Endothelial cell of umbilical vein (primary cell): ENCODE measurements at regions not wholly inside any gene's neighbourhood (a gene's known extent, or its start where the extent isn't known, plus 50 kb on each side); places are given as distances from the start of the nearest gene placed in this dataset.

Source experiments
- EZH2 ChIP-seq: IDR thresholded peaks from 2 replicates; pipeline ENCODE4 v1.6.1; 2012; ENCODE audit warnings: borderline replicate concordance, low read depth, mild to moderate bottlenecking, moderate library complexity, low read length, inconsistent platforms; ENCODE audit not compliant: severe bottlenecking
- GATA2 ChIP-seq: IDR thresholded peaks from 2 replicates; pipeline ENCODE4 v1.7.0; 2011; ENCODE audit warnings: low read depth, mild to moderate bottlenecking, moderate library complexity, mixed read lengths, low read length; ENCODE audit not compliant: insufficient read length, insufficient read depth
- JUN ChIP-seq: IDR thresholded peaks from 2 replicates; pipeline ENCODE4 v1.6.1; 2011; ENCODE audit warnings: borderline replicate concordance, low read depth; ENCODE audit not compliant: insufficient read length, insufficient read depth
- POLR2A ChIP-seq: IDR thresholded peaks from 2 replicates; pipeline ENCODE4 v1.6.1; 2012; ENCODE audit warnings: low read depth, mild to moderate bottlenecking, control low read depth, low read length
- POLR2AphosphoS5 ChIP-seq: IDR thresholded peaks from 2 replicates; pipeline ENCODE4 v1.6.1; 2012; ENCODE audit warnings: low read depth, mild to moderate bottlenecking, control low read depth, low read length, moderate library complexity; ENCODE audit not compliant: insufficient read depth
- TF ChIP-seq, protein P1 (sequence below), 2 donors: IDR thresholded peaks; 1 replicate in 1 of 2; 2 replicates in 1 of 2; pipeline ENCODE4 v1.5.1; 2011; ENCODE audit warnings: low read length in 2 of 2, mild to moderate bottlenecking in 2 of 2, moderate library complexity in 2 of 2, control low read depth in 1 of 2, inconsistent platforms in 1 of 2, low read depth in 1 of 2; ENCODE audit not compliant: insufficient read depth in 1 of 2; ENCODE audit errors: extremely low read depth in 1 of 2

DNA sequence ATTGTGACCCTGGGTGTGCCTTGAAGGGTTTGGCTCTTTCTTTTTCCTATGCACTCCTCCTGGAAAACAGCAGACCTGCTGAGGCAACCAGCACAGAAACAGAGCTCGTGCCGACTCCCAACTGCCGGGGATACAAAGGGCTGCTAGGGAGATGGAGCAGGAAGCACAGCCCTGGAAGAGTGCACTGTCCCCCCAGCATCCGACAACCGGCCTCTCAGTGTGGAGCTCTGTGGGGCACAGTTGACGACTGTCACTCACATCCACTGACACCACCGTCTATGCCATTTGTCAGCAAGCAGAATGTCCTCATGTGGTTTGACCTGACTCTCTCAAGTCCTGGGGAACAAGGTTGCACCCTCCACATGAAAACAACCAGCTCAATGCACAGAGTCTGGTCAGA lies 290.4 kb downstream of the TNS1 start:
- TF ChIP-seq POLR2AphosphoS5 = no peak
- TF ChIP-seq, protein P1, sequence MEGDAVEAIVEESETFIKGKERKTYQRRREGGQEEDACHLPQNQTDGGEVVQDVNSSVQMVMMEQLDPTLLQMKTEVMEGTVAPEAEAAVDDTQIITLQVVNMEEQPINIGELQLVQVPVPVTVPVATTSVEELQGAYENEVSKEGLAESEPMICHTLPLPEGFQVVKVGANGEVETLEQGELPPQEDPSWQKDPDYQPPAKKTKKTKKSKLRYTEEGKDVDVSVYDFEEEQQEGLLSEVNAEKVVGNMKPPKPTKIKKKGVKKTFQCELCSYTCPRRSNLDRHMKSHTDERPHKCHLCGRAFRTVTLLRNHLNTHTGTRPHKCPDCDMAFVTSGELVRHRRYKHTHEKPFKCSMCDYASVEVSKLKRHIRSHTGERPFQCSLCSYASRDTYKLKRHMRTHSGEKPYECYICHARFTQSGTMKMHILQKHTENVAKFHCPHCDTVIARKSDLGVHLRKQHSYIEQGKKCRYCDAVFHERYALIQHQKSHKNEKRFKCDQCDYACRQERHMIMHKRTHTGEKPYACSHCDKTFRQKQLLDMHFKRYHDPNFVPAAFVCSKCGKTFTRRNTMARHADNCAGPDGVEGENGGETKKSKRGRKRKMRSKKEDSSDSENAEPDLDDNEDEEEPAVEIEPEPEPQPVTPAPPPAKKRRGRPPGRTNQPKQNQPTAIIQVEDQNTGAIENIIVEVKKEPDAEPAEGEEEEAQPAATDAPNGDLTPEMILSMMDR (IDR thresholded peaks at IDR 0.05; ENCODE audit: extremely low read depth in 1 of 2, insufficient read depth in 1 of 2, low read depth in 1 of 2, low read length in 2 of 2) = no peak
- TF ChIP-seq EZH2 = no peak
- TF ChIP-seq POLR2A = no peak
- no peak for TF ChIP-seq JUN
- TF ChIP-seq GATA2 = no peak
